K562 (cell line): ENCODE measurements at regions not wholly inside any gene's neighbourhood (a gene's known extent, or its start where the extent isn't known, plus 50 kb on each side); places are given as distances from the start of the nearest gene placed in this dataset.

Source experiments
- CHCHD3 ChIP-seq: fragments of 250-450 bp; sonication (Bioruptor Pico); IDR thresholded peaks from 2 replicates; pipeline ENCODE4 v2.1.2; 2022; ENCODE audit warnings: mild to moderate bottlenecking
- E4F1 ChIP-seq: fragments of 250-450 bp; sonication (Bioruptor Pico); IDR thresholded peaks from 2 replicates; pipeline ENCODE4 v1.5.0; 2021; ENCODE audit warnings: mild to moderate bottlenecking, borderline replicate concordance
- EP300 ChIP-seq: IDR thresholded peaks from 2 replicates; pipeline ENCODE4 v1.6.1; 2012; ENCODE audit warnings: low read length, improper control_type of control experiment
- ESRRA ChIP-seq: fragments of 450-650 bp; IDR thresholded peaks from 2 replicates; pipeline ENCODE4 v1.6.1; 2014; ENCODE audit warnings: low read depth, mild to moderate bottlenecking, moderate library complexity, borderline replicate concordance
- FOXA3 ChIP-seq, 2 experiments: fragments of 450-650 bp in 1 of 2; sonication (generic) in 1 of 2; formaldehyde crosslinking; IDR thresholded peaks in 1 of 2; conservative IDR thresholded peaks in 1 of 2; 2 replicates each; pipeline versions ENCODE4 v1.4.0 to v1.8.0; 2020 to 2022; ENCODE audit warnings: mild to moderate bottlenecking in 2 of 2, missing genetic modification reagents in 1 of 2
- TAF7 ChIP-seq: fragments of 450-650 bp; IDR thresholded peaks from 2 replicates; pipeline ENCODE4 v1.6.1; 2016; ENCODE audit warnings: missing genetic modification characterization, missing compliant biosample characterization
- ZFP36 ChIP-seq: fragments of 150-350 bp; IDR thresholded peaks from 2 replicates; pipeline ENCODE4 v1.6.1; 2018; ENCODE audit warnings: low read length, low read depth; ENCODE audit not compliant: partially characterized antibody
- ZNF12 ChIP-seq: sonication (generic); formaldehyde crosslinking; IDR thresholded peaks from 2 replicates; pipeline ENCODE4 v1.4.0; 2020; ENCODE audit warnings: mild to moderate bottlenecking, missing genetic modification reagents
- ZNF3 ChIP-seq: fragments of 250-450 bp; sonication (Bioruptor Pico); IDR thresholded peaks from 2 replicates; pipeline ENCODE4 v1.5.0; 2021; ENCODE audit warnings: mild to moderate bottlenecking, moderate library complexity
- TF ChIP-seq, protein P1 (sequence below), 3 experiments: IDR thresholded peaks in 2 of 3; conservative IDR thresholded peaks in 1 of 3; 2 replicates each; pipeline ENCODE4 v1.5.1; 2011 to 2012; ENCODE audit warnings: low read length in 3 of 3, mild to moderate bottlenecking in 3 of 3, control low read depth in 2 of 3, improper control_type of control experiment in 1 of 3, inconsistent platforms in 1 of 3, low read depth in 1 of 3, mixed read lengths in 1 of 3, moderate library complexity in 1 of 3; ENCODE audit not compliant: insufficient read depth in 2 of 3

GRCh38 chr2:64258566-64258965, 114.3 kb upstream of the PELI1 start:
- TF ChIP-seq ZFP36 (no peak), ESRRA (no peak), E4F1 (CRISPR knock-in tag) (no peak), TAF7 (tag) (no peak), ZNF12 (CRISPR knock-in tag) (no peak), FOXA3 (CRISPR knock-in tag; conservative IDR thresholded peaks at IDR 0.05 in 1 of 2, IDR thresholded peaks at IDR 0.05 in 1 of 2) (no peak), CHCHD3 (CRISPR knock-in tag) (no peak), EP300 (no peak), ZNF3 (CRISPR knock-in tag) (no peak)
- TF ChIP-seq, protein P1, sequence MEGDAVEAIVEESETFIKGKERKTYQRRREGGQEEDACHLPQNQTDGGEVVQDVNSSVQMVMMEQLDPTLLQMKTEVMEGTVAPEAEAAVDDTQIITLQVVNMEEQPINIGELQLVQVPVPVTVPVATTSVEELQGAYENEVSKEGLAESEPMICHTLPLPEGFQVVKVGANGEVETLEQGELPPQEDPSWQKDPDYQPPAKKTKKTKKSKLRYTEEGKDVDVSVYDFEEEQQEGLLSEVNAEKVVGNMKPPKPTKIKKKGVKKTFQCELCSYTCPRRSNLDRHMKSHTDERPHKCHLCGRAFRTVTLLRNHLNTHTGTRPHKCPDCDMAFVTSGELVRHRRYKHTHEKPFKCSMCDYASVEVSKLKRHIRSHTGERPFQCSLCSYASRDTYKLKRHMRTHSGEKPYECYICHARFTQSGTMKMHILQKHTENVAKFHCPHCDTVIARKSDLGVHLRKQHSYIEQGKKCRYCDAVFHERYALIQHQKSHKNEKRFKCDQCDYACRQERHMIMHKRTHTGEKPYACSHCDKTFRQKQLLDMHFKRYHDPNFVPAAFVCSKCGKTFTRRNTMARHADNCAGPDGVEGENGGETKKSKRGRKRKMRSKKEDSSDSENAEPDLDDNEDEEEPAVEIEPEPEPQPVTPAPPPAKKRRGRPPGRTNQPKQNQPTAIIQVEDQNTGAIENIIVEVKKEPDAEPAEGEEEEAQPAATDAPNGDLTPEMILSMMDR (IDR thresholded peaks at IDR 0.05 in 2 of 3, conservative IDR thresholded peaks at IDR 0.05 in 1 of 3; ENCODE audit: insufficient read depth in 2 of 3, low read depth in 1 of 3, low read length in 3 of 3) = no peak
